GM12878 (cell line): ENCODE measurements at regions not wholly inside any gene's neighbourhood (a gene's known extent, or its start where the extent isn't known, plus 50 kb on each side); places are given as distances from the start of the nearest gene placed in this dataset.

Source experiments
- ATAC-seq: fragments of 200-7000 bp; cut with Tn5 transposase; 3 replicates; pipeline ENCODE4 v1.9.1; 2020; ENCODE audit warnings: mild to moderate bottlenecking, moderate library complexity
- BruUV-seq: library from RNA; stranded (reverse); fragments of 400-500 nt; replicated peaks from 2 replicates; lab custom pipeline; 2021; lab: Mats Ljungman, UMichigan
- CTCF ChIA-PET: fragments of 300-600 bp; sonication (Branson Sonifier 250); formaldehyde crosslinking; extraction: SDS; loops from one replicate; lab custom pipeline; 2021; ENCODE audit warnings: inconsistent platforms; lab: Yijun Ruan, JAX
- POLR2A ChIA-PET: fragments of 350-600 bp; formaldehyde crosslinking; extraction: SDS; loops from one replicate; lab custom pipeline; 2021; ENCODE audit warnings: inconsistent platforms; lab: Charles Lee
- RAD21 ChIA-PET: fragments of 300-600 bp; sonication (Branson Sonifier 250); formaldehyde crosslinking; loops from one replicate; lab custom pipeline; 2023; ENCODE audit warnings: antibody characterized with exemption; ENCODE audit not compliant: unreplicated experiment; lab: Charles Lee
- SMC1A ChIA-PET: fragments of 300-600 bp; sonication (Branson Sonifier 250); formaldehyde crosslinking; loops from one replicate; lab custom pipeline; 2023; ENCODE audit not compliant: unreplicated experiment, uncharacterized antibody; lab: Charles Lee
- DNase-seq: peaks from one replicate; pipeline ENCODE4 v3.0.0-alpha.2; 2011; ENCODE audit warnings: low read depth, low spot score
- FAIRE-seq: peaks from 3 replicates; lab custom pipeline; 2011; peaks lifted over from hg19 to GRCh38; lab: Jason Lieb, UNC
- H2AFZ ChIP-seq: 2 replicates; pipeline ENCODE4 v1.6.0; 2011; ENCODE audit warnings: low read depth, low read length, control low read depth; ENCODE audit not compliant: control insufficient read depth
- H3K27ac ChIP-seq: 2 replicates; pipeline ENCODE4 v1.5.1; 2011; ENCODE audit warnings: control low read depth; ENCODE audit not compliant: control insufficient read depth, insufficient read depth
- H3K27me3 ChIP-seq, 2 experiments: replicated peaks in 1 of 2; 2 replicates each; pipeline versions ENCODE4 v1.6.0 to v1.6.1; 2011; ENCODE audit warnings: low read length in 1 of 2; ENCODE audit not compliant: control insufficient read depth in 2 of 2, insufficient read depth in 2 of 2
- H3K36me3 ChIP-seq, 2 experiments: 2 replicates each; pipeline ENCODE4 v1.5.1; 2011; ENCODE audit warnings: low read length in 1 of 2; ENCODE audit not compliant: control insufficient read depth in 2 of 2, insufficient read depth in 2 of 2
- H3K4me1 ChIP-seq: 2 replicates; pipeline ENCODE4 v1.6.1; 2011; ENCODE audit warnings: mild to moderate bottlenecking, low read length, moderate library complexity, mixed read lengths; ENCODE audit not compliant: control insufficient read depth, insufficient read depth
- H3K4me2 ChIP-seq: 2 replicates; pipeline ENCODE4 v1.6.0; 2011; ENCODE audit warnings: control low read depth; ENCODE audit not compliant: control insufficient read depth, insufficient read depth
- H3K4me3 ChIP-seq: fragments of 200-600 bp; sonication (generic); 2 replicates; pipeline ENCODE4 v1.5.1; 2016
- H3K79me2 ChIP-seq: 2 replicates; pipeline ENCODE4 v1.6.0; 2011; ENCODE audit warnings: low read length; ENCODE audit not compliant: control insufficient read depth, insufficient read depth
- H3K9ac ChIP-seq: 2 replicates; pipeline ENCODE4 v1.8.0; 2011; ENCODE audit warnings: low read length, control low read depth, mixed read lengths; ENCODE audit not compliant: control insufficient read depth, insufficient read depth
- H3K9me3 ChIP-seq: replicated peaks from 3 replicates; pipeline ENCODE4 v1.5.1; 2011; ENCODE audit warnings: mild to moderate bottlenecking, low read length; ENCODE audit not compliant: control insufficient read depth, insufficient read depth
- H4K20me1 ChIP-seq: 2 replicates; pipeline ENCODE4 v1.6.0; 2011; ENCODE audit not compliant: control insufficient read depth, insufficient read depth
- CBX3 ChIP-seq: fragments of 200-600 bp; sonication (generic); IDR thresholded peaks from 2 replicates; pipeline ENCODE4 v1.6.1; 2016; ENCODE audit warnings: low read depth, borderline replicate concordance
- HCFC1 ChIP-seq: fragments of 150-350 bp; IDR thresholded peaks from 2 replicates; pipeline ENCODE4 v1.6.1; 2014; ENCODE audit warnings: low read length
- MYC ChIP-seq: IDR thresholded peaks from 2 replicates; pipeline ENCODE4 v1.6.1; 2011; ENCODE audit warnings: mild to moderate bottlenecking, low read length, moderate library complexity, inconsistent platforms; ENCODE audit not compliant: insufficient read depth, insufficient replicate concordance, insufficient read length, severe bottlenecking
- NFYA ChIP-seq: IDR thresholded peaks from 2 replicates; pipeline ENCODE4 v1.6.1; 2011; ENCODE audit warnings: low read depth, mild to moderate bottlenecking, low read length, improper control_type of control experiment, borderline replicate concordance
- NRF1 ChIP-seq: conservative IDR thresholded peaks from 2 replicates; pipeline ENCODE4 v1.6.1; 2011; ENCODE audit warnings: mild to moderate bottlenecking, low read depth, low read length, improper control_type of control experiment
- PML ChIP-seq: IDR thresholded peaks from 2 replicates; pipeline ENCODE4 v1.6.1; 2012; ENCODE audit warnings: low read length, inconsistent platforms
- RB1 ChIP-seq: fragments of 450-650 bp; formaldehyde crosslinking; IDR thresholded peaks from 2 replicates; pipeline ENCODE4 v1.6.1; 2017; ENCODE audit warnings: mild to moderate bottlenecking, borderline replicate concordance
- SMAD1 ChIP-seq: fragments of 450-650 bp; IDR thresholded peaks from 2 replicates; pipeline ENCODE4 v1.6.1; 2018; ENCODE audit warnings: mild to moderate bottlenecking, low read depth; ENCODE audit not compliant: partially characterized antibody
- TARDBP ChIP-seq: IDR thresholded peaks from 2 replicates; pipeline ENCODE4 v1.6.1; 2016; ENCODE audit warnings: borderline replicate concordance
- TCF7 ChIP-seq: IDR thresholded peaks from 2 replicates; pipeline ENCODE4 v1.6.1; 2014; ENCODE audit warnings: antibody characterized with exemption, borderline replicate concordance
- ZZZ3 ChIP-seq: IDR thresholded peaks from 2 replicates; pipeline ENCODE4 v1.6.1; 2011; ENCODE audit warnings: low read depth; ENCODE audit not compliant: control insufficient read depth, insufficient read length
- in situ Hi-C: fragments of 300-500 bp; cut with MboI; formaldehyde crosslinking; loops from 9 replicates; pipeline ENCODE4 v1.14.3; 2018; ENCODE audit warnings: mixed read lengths
- intact Hi-C: fragments of 100-400 bp; cut with micrococcal nuclease; formaldehyde crosslinking; loops from one replicate; pipeline ENCODE4 v1.14.2; 2022; ENCODE audit not compliant: unreplicated experiment
- TF ChIP-seq, protein P1 (sequence below): IDR thresholded peaks from 2 replicates; pipeline ENCODE4 v1.6.1; 2011; ENCODE audit warnings: low read depth, low read length, improper control_type of control experiment, borderline replicate concordance
- TF ChIP-seq, protein P2 (sequence below): fragments of 150-350 bp; IDR thresholded peaks from 2 replicates; pipeline ENCODE4 v1.6.1; 2014; ENCODE audit warnings: mild to moderate bottlenecking, low read depth, low read length
- TF ChIP-seq, protein P3 (sequence below): fragments of 450-650 bp; IDR thresholded peaks from 2 replicates; pipeline ENCODE4 v1.6.1; 2016; ENCODE audit warnings: mild to moderate bottlenecking, moderate library complexity, borderline replicate concordance
- TF ChIP-seq, protein P4 (sequence below): fragments of 450-650 bp; IDR thresholded peaks from 2 replicates; pipeline ENCODE4 v1.6.1; 2018; ENCODE audit warnings: borderline replicate concordance, mild to moderate bottlenecking; ENCODE audit not compliant: partially characterized antibody

DNA sequence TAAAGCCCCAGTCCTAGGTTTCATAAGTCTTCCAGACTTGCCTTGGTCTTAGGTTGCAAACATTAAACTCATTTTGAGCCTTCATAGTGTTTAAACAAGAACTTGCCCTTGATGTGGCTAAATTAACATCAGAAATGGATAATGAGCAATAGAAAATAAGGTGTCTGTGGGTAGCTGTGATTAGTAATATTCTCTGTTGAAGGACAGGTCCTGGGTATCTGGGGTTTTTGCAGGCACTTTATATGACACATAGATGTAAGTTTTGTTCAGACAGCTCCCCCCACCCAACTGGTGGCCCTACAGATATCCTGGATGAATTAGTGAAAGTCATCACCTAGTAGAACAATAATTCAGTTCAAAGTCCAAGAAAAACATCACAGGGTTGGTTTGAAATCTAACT is 272.5 kb downstream of the PTTG2 start:
- no peak for FAIRE-seq
- BruUV-seq, result no TSS peak
- POLR2A ChIA-PET, result no interaction called here

More for the DNA sequence above, 272.5 kb downstream of the PTTG2 start:
- ChIA-PET RAD21 (no interaction called here), SMC1A (no interaction called here), CTCF (interaction anchor here (1.2 kb wide), 1 partner anchor 53 kb away, joined by 3 read pairs; no protein-coding TSS in a partner anchor)
- Histone ChIP-seq H4K20me1 (no peaks in the 10 kb centered on the region), H3K4me3 (no peak overlapping the region), H3K4me1 (no peaks in the 10 kb centered on the region), H3K9ac (no peak overlapping the region), H2AFZ (no peak overlapping the region), H3K27ac (no peak overlapping the region), H3K27me3 (no peaks in the 10 kb centered on the region; a peak in 1 of 4 replicates), H3K36me3 (no peaks in the 10 kb centered on the region), H3K9me3 (no peaks in the 10 kb centered on the region), H3K4me2 (no peak overlapping the region), H3K79me2 (no peaks in the 10 kb centered on the region)
- DNase-seq, result no peak
- intact Hi-C loops (no loop called here), in situ Hi-C loops (no loop called here)
- ATAC-seq, result no peak
- TF ChIP-seq NRF1, result no peak
- TF ChIP-seq TARDBP, result no peak
- TF ChIP-seq, protein P1, sequence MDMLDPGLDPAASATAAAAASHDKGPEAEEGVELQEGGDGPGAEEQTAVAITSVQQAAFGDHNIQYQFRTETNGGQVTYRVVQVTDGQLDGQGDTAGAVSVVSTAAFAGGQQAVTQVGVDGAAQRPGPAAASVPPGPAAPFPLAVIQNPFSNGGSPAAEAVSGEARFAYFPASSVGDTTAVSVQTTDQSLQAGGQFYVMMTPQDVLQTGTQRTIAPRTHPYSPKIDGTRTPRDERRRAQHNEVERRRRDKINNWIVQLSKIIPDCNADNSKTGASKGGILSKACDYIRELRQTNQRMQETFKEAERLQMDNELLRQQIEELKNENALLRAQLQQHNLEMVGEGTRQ, result no peak
- TF ChIP-seq, protein P2, sequence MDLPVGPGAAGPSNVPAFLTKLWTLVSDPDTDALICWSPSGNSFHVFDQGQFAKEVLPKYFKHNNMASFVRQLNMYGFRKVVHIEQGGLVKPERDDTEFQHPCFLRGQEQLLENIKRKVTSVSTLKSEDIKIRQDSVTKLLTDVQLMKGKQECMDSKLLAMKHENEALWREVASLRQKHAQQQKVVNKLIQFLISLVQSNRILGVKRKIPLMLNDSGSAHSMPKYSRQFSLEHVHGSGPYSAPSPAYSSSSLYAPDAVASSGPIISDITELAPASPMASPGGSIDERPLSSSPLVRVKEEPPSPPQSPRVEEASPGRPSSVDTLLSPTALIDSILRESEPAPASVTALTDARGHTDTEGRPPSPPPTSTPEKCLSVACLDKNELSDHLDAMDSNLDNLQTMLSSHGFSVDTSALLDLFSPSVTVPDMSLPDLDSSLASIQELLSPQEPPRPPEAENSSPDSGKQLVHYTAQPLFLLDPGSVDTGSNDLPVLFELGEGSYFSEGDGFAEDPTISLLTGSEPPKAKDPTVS, result no peak
- no peak for TF ChIP-seq NFYA
- TF ChIP-seq, protein P3, sequence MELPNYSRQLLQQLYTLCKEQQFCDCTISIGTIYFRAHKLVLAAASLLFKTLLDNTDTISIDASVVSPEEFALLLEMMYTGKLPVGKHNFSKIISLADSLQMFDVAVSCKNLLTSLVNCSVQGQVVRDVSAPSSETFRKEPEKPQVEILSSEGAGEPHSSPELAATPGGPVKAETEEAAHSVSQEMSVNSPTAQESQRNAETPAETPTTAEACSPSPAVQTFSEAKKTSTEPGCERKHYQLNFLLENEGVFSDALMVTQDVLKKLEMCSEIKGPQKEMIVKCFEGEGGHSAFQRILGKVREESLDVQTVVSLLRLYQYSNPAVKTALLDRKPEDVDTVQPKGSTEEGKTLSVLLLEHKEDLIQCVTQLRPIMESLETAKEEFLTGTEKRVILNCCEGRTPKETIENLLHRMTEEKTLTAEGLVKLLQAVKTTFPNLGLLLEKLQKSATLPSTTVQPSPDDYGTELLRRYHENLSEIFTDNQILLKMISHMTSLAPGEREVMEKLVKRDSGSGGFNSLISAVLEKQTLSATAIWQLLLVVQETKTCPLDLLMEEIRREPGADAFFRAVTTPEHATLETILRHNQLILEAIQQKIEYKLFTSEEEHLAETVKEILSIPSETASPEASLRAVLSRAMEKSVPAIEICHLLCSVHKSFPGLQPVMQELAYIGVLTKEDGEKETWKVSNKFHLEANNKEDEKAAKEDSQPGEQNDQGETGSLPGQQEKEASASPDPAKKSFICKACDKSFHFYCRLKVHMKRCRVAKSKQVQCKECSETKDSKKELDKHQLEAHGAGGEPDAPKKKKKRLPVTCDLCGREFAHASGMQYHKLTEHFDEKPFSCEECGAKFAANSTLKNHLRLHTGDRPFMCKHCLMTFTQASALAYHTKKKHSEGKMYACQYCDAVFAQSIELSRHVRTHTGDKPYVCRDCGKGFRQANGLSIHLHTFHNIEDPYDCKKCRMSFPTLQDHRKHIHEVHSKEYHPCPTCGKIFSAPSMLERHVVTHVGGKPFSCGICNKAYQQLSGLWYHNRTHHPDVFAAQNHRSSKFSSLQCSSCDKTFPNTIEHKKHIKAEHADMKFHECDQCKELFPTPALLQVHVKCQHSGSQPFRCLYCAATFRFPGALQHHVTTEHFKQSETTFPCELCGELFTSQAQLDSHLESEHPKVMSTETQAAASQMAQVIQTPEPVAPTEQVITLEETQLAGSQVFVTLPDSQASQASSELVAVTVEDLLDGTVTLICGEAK, result no peak
- no peak for TF ChIP-seq ZZZ3
- TF ChIP-seq, protein P4, sequence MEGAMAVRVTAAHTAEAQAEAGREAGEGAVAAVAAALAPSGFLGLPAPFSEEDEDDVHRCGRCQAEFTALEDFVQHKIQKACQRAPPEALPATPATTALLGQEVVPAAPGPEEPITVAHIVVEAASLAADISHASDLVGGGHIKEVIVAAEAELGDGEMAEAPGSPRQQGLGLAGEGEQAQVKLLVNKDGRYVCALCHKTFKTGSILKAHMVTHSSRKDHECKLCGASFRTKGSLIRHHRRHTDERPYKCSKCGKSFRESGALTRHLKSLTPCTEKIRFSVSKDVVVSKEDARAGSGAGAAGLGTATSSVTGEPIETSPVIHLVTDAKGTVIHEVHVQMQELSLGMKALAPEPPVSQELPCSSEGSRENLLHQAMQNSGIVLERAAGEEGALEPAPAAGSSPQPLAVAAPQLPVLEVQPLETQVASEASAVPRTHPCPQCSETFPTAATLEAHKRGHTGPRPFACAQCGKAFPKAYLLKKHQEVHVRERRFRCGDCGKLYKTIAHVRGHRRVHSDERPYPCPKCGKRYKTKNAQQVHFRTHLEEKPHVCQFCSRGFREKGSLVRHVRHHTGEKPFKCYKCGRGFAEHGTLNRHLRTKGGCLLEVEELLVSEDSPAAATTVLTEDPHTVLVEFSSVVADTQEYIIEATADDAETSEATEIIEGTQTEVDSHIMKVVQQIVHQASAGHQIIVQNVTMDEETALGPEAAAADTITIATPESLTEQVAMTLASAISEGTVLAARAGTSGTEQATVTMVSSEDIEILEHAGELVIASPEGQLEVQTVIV, result no peak
- TF ChIP-seq RB1, result no peak
- no peak for TF ChIP-seq TCF7
- TF ChIP-seq MYC, result no peak
- no peak for TF ChIP-seq SMAD1
- TF ChIP-seq HCFC1, result no peak
- TF ChIP-seq CBX3, result no peak
- no peak for TF ChIP-seq PML
